HG02840 (cell line): ENCODE measurements at regions not wholly inside any gene's neighbourhood (a gene's known extent, or its start where the extent isn't known, plus 50 kb on each side); places are given as distances from the start of the nearest gene placed in this dataset.

Experiments
- ATAC-seq: cut with Tn5 transposase; IDR thresholded peaks from one replicate; pipeline ENCODE4 v1.9.1; 2021; ENCODE audit warnings: mild to moderate bottlenecking, moderate library complexity, moderate number of reproducible peaks; ENCODE audit not compliant: unreplicated experiment, low FRiP score

DNA sequence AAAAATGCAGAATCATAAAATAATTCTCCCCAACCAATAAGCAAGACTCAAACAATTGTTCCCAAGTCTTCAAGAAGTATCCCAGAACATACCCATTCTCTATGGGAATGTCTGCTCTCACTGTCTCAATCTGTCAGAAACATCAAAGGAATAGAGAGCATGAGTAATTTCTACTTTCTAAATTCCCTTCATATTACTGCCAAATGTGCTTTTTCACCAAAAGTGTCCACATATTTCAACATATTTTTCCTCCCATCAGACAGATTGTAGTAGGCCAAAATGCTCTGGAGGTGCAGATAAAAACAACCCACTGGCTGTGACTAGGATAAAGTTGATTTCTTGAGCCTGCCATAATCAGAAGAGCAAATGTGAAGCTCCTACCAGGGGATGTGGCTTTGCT is 692.0 kb upstream of the FAM241A start:
- no peak for ATAC-seq

DNA sequence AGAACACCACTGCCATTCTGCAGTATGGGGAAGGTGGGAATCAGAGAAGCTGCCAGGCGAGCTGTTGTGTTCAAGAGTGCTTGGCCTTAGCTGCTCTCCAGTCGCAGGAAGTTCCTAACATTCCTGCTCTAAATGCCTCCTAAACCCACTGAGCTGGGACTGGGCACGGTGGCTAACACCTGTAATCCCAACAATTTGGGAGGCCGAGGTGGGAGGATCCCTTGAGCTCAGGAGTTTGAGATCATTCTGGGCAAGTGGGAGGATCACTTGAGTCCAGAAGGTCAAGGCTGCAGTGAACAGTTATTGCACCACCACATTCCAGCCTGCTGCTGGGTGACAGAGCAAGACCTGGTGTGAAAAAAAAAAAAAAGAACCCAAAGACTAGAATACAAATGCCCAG is 690.3 kb upstream of the FAM241A start:
- no peak for ATAC-seq

DNA sequence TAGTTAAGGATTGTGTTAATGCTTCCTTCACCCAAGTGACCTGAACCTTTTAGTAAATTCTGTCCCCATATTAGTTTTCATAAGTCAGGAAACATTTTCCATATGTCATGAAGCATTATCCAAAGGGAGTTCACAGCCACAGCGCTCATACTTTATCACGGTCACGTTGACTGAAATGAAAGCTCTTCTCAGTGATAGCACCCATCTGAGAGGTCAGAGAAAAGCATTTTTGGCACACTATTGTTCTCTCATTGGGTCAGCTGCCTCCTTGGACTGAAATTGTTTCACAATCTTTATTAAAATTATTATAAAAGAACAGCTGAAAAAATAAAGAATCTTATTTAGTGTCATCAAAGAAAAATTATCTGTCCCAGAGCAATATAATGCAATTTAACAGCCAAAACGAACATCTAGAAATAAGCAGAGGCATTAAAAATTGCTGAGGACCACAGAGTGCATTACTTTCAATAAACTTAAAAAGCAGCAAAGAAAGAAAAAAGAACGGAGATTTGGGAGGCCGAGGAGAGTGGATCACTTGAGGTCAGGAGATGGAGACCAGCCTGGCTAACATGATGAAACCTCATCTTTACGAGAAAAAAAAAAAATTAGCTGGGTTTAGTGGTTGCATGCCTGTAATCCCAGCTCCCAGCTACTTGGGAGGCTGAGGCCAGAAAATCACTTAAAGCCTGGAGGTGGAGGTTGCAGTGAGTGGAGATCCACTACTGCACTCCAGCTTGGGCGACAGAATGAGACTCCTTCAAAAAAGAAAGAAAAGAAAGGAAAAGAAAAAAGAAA is 680.8 kb upstream of the FAM241A start:
- ATAC-seq = no peak

DNA sequence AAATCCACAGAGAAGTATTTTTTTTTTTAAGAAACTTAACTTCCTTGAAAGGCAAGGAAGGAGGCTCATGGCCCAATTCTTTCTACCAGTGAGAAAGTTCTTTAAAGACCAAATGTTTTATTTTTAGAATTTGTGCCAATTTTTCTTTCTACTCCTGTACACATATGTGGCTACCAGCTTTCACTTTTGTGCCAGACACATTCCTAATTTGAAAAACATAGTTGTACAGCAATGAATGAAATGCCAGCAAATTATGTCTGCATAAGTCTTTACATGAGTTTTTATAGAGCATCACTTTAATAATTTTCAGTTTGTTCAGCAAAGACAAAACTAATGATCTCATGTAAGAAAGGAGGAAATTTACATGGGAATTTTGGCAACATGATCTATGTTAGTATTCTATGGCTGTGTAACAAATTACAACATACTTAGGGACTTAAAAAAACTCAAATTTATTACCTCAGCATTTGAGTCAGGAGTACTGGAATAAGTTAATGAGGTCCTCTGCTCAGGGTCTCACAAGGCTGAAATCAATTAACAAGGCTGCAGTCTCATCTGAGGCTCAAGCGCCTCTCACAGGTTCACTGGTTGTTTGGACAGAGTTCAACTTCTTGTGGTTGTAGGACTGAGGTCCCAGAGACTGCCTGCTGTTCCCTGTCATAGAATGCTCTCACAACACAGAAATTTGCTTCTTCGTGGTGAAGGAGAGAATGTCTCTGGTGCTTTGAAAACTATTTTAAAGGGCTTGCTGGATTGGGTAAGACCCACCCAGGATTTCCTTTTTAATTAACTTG is 678.2 kb upstream of the FAM241A start:
- no peak for ATAC-seq

DNA sequence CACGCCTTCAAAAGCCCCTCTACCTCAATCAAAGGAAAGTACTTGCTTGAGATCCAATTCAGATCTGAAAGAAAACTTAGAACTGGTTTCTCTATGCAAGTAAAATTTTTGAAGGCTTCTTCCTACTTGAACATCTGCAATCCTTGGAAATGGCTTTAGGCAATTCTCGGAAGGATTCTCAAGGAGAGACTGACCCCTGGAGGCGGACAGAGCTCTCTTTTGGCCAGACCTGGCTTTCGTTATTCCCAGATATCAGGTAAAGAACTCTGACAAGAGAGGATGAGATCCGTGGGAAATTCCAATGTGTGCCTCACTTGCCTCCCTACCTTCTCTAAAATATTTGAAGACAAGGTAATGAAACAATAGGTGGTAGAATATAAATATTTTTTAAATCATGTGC is 670.3 kb upstream of the FAM241A start:
- no peak for ATAC-seq

DNA sequence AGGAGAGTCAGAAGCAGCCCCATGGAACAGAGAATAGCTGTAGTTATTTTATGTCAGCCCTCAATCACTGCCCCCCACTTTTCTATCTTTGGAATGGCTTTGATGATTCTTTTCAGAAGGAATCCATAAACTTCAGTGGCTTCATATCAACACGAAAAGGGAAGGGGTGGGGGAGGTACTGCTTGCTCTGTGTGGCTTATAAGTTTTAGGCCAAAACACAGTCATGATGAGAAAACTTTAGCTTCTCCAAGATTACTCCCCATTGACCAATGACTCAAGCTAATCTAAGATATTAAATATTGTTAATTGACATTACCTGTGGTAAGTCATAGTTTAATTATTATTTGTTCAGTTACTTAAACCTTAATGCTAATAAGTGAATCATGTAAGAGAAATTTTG is 669.6 kb upstream of the FAM241A start:
- ATAC-seq = no peak

DNA sequence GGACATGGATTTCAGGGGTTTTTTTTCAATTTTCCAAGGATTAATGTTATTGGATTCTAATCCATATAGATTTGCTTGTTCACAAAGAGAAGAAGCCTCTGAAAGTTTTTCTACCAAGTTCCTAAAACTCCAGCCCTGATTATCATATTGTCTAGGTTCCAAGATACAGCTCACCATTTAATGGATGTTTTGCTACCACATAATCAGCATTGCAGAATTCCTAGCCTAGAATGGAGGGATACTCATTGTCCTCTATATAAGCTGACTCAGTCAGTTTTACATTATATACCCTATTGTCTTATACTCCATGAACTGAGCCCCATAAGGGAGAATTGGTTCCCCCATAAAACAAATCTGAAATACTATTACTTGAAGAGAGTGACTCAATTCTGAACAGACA is 664.7 kb upstream of the FAM241A start:
- no peak for ATAC-seq

DNA sequence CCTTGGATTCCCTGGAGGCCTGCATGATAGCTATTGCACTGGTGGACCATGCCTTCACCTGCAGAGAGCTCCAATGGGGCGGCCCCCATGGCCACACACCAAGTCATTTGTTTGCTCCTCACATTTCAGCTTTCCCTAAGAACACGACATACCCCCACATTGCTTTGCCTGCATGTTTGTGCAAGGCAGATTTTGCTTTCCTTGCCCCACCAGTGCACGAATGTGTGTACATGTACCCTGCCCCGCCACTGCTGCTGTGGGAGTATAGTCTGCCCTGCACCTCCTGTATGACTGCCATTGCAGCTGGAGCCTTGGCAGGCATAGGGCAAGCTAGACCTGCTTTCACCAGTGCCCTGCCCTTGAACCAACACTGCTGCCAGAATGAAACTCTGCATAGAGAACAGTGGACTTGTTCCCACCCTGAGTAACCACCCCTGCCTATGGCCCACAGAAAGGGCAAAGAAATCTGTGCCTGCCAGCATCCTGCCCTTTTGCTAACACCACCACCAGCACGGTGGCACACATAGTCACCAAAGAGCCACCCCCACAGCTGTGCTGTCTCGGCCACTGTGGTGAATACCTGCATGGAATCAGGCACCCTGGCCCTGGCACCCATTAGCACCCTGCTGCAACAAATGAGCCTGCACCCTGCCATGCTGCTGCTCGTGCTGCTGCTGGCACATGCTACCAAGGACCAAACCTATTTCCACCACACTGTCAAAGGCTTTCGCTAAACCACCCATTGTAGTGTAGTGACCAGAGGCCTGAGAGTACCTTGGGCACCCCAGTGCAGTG is 661.7 kb upstream of the FAM241A start:
- ATAC-seq = no peak

DNA sequence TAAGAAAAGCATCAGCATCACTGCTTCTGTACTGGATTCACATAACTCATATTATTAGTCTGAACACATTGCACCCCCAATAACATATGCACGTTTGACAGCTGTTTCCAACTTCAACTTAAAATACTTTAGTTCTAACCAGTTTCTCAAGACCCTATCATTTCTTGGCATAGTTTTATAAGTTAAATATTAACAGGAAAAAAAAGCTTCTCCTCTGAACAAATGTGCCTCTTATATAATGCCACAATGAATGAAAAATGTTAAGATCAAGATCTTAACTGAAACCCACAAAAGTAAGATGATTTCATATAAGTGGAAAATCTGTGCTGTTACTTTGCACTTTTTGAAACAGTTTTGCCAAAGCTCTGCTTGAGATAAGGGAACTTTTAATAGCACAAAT is 652.8 kb upstream of the FAM241A start:
- ATAC-seq = no peak

DNA sequence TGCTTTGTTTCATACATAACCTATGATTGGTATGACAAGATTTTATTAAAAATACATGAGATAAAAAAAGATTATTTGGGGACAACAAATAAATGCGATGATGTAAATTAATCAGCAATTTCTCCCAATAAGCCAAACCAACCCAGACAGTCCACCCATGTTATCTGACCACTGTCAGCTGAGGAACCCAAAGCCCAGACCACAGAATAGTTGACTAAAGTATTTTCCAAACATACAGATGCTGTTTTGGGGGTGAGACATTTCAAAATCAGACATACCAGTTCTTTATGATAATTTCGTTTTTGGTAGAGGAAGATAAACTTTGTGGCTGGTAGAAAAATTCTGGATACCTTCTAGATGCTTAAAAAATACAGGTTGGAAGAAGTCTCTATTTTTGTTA is 650.8 kb upstream of the FAM241A start:
- no peak for ATAC-seq

DNA sequence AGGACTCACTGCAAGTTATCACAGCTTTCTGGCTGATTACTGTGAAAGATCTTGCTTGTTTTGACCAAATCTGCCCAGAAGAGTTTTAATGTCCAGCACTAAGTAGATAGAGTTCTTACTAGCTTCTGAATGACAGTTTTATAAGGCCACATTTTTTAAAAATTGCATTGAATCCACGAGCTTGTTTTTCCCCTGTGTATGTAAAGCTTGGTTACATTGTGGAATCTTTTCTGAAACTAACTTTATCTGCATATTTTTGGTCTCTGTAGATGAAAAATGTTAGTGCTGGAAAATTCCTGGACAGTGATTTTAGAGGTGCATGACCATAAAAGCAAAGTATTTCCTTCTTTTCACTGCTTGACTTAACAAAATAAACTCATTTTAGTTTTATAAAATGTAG is 650.3 kb upstream of the FAM241A start:
- no peak for ATAC-seq

DNA sequence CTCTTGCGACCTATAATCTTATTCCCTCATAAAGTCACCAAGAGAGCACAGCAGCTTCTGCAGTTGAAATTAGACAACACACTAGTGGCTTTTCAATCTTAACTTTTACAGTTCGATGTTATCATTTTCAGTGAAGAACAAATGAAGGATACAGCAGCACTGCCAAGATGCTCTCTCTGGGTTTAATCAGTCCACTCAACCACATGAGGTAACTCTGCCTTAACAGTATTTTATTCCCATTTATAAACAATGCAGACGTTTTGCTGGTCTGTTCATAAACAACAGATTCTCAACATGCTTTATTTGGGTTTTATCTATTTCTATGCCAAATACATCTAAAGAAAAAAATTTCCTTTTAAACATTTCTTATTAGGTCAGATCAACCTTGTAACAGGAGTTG is 646.0 kb upstream of the FAM241A start:
- no peak for ATAC-seq

DNA sequence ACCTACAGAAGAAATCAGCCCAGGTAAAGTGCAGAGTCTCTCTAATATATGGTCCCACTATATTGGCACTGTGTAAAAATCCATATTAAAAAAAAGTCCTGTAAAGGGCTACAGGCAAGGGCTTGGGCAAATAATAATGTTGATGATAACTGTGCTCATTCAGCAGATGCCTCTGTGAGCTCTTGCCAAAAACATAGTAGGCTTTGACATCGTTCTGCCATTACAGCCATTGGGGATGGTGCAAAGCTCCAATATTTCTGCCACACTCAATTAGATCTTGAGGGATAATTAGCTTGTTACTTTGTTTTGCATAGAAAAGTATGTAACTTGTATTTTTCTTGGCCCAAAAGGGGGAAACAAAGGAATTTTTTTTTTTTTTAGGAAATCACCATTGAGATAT is 645.5 kb upstream of the FAM241A start:
- ATAC-seq = no peak

DNA sequence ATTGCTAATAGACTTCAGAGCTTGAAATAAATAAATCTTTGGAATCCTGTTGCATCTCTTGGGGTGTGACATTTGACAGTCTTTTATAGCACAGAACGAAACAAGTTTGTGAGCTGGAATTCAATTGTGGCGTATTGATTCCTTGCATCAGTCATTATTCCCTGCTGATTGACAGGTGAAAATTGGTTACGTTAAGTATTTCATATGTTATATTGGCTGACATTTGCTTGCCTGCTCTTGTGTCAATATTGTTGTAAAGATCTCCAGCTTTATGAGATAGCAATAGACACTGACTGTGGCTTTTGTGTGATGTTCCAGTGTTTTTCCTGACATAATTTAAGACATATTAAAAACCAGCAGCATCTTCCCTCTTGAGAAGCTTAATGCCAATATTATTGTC is 644.4 kb upstream of the FAM241A start:
- no peak for ATAC-seq

DNA sequence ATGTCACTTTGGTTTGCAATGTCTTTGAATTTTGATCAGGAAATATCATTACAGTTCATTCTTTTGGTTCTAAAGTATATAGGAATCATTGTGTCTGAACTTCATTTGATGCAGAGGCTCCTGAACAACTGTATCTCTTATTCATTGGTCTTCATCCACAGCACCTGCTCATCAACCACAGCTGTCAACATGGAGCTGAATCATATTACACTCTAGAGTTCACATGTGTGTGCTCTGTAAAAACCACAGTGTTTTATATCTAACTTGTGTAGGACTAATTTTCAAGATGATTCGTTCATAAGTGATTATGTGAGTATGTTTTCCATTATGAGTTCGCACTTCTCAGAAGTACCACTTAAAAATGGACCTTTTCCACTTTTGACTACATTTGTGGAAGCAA is 643.3 kb upstream of the FAM241A start:
- ATAC-seq = no peak

DNA sequence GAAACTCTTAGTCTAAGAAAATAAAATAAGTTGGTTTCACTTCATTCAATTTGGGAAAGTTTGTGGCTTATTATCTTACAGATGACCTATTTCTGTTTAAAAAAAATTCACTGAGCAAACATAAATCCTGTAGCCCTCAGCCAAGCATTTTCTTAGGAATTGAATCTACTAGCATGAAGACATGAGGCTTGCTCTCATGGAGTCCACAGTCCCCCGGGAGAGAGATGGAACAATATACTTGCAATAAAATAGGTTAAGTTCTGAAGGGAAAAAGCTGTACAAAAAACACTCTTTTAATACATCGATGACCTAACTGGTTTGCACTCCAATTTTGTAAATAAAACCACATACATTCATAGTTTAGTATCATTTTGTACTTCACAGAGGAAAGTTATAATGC is 642.6 kb upstream of the FAM241A start:
- no peak for ATAC-seq

DNA sequence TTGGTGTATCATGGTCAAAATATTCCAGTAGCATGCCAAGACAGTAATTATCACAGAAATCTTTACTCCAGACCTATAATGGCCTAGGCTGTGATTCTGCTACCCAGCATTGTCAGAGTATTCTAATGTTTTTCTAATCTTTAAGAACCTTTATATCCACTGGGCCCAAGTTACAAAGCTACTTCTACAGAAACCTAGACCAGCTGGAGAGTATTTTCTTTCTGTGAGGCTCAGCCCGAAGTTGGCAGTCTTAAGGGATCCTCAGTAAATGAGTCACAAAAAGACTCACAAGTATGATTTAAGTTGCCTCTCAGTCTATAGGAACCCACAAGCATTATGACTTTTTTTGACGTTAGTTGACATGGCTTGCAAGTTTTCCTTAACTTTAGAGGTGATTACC is 638.5 kb upstream of the FAM241A start:
- ATAC-seq = no peak

DNA sequence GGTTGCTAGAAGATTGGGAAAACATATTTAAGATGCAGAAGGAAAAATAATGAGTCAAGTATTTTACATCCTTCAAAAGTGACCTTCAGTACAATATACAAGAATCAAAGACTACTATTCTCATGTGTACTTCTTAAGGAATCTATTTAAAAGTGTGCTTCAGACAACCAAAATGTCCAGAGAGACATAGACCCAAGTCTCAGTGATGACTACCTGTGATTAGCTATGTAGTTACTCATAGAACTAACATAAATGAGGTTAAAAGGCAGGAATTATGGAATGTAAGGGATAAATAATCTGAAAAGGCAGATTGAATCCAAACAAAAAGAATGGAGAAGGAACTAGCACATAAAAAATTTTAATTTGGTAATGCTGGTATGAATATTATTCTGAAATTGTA is 634.7 kb upstream of the FAM241A start:
- no peak for ATAC-seq

DNA sequence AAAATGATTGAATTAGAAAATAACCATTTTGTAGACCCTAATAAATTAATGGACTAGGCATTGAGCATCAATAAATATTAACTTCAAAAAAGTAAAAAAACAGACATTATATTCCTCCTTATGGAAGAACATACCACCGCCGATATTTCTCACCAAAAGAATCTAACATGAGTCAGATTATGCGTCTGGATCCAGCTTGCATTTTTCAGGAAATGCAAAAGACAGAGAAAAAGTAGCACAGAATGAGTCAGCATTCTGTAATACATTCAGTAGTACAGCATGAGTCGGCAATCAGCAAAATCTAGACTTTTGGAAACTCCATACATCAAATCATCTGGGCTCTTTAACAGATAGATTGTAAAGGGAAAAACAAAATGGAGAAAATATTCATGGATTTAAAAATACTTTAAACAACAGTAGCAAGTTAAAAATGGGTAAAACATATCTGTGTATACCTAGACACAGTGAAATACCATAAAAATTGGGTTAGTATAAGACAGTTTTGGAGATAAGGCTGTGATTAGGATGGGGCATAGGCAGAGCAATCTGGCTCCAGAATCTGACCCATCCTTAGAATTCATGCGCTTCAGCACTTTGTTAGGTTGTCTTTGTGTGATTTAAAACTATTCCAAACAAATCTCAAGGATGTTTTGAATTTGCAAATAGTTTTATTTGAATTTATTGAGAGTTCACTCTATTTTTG is 633.0 kb upstream of the FAM241A start:
- no peak for ATAC-seq

DNA sequence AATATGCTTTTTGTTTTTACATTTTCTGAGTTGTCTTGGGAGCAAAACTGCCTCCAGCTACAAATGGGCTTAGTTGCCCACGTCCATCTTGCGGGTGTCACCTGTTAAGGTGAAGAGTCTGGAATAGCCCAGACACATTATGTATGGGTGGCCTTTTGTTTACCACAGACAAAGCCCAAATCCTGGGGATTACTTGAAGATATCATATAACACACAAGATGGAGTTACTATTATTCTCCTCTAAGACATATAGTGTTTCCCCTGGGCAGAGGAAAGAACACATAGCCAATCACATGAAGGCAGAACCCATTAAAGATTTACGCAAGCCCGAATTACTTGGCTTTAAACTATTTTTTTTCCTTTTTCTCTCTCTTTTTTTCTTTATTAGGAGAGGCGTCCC is 625.6 kb upstream of the FAM241A start:
- no peak for ATAC-seq

DNA sequence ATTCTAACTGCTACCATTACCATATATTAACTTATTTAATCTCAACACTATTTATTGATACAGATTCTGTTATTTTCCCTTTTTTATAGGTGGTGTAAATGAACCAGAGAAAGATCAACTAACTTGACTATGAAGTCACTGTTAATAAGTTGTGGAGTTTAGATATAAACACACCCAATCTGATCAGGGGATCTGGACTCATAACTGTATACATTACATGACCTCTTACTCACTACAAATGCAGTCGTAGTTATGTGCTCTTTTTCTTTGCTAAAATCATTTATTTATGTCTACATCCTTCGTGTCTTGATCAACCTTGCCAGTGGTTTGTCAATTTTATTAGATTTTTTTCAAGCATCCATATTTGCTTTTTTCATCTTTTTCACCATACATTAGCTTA is 614.8 kb upstream of the FAM241A start:
- no peak for ATAC-seq
